Activated CD8-positive, alpha-beta memory T cell treated with anti-CD3 and anti-CD28 coated beads for 48 hours (primary cell): ENCODE measurements at regions not wholly inside any gene's neighbourhood (a gene's known extent, or its start where the extent isn't known, plus 50 kb on each side); places are given as distances from the start of the nearest gene placed in this dataset.
"Not testable (repeated sequence)": the region's sequence is repeated elsewhere in the genome, so short reads cannot be mapped to it uniquely, and the experiment has no call there.

ENCODE experiments used
- DNase-seq, 3 experiments: peaks; one replicate each; pipeline ENCODE4 v3.0.0-alpha.2; 2020; ENCODE audit warnings: low read depth in 2 of 3, low spot score in 2 of 3

- DNase-seq: not testable (repeated sequence)
Observed at GRCh38 chr9:19895578-19895977, 106.7 kb upstream of the SLC24A2 start.

- no peak for DNase-seq
Observed at GRCh38 chr9:19895006-19895405, 106.2 kb upstream of the SLC24A2 start.

DNA sequence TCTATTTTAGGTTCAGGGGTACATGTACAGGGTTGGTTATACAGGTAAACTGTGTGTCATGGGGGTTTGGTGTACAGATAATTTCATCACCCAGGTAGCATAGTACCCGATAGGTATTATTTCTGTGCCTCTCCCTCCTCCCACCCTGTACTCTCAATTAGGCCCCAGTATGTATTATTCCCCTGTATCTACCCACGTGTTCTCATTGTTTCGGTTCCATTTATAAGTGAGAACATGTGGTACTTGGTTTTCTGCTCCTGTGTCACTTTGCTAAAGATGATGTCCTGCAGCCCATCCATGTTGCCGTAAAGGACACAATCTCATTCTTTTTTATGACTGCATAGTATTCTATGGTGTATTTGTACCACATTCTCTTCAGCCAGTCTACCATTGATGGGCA is 96.8 kb upstream of the SLC24A2 start:
- no peak for DNase-seq

DNA sequence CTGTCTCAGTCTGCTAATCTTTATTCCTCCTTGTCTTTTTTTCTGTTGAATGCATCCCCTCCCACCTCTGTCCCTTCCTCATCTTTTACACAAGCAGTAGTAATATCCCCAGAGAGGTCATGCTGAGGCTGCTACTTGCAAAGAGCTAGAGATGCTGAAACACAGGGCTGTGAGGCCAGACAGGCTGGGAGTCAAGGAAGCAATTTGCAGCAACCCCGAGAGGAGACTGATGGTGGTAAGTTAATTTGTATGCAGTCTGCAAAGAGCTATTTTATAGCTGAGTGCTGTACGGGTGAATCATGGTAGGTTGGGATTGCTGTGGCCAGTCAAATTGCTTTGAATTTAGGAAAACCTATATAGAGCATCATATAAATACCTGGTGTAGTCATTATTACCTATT is 90.2 kb upstream of the SLC24A2 start:
- no peak for DNase-seq

GRCh38 chr9:19876569-19877316 is 87.9 kb upstream of the SLC24A2 start:
- DNase-seq: no peak

GRCh38 chr9:19875291-19875920 is 86.6 kb upstream of the SLC24A2 start:
- no peak for DNase-seq

- DNase-seq: not testable (repeated sequence)
Observed at GRCh38 chr9:19873188-19873587, 84.4 kb upstream of the SLC24A2 start.

- no peak for DNase-seq
Observed at GRCh38 chr9:19870988-19871387, 82.2 kb upstream of the SLC24A2 start.

GRCh38 chr9:19840953-19841352 is 52.1 kb upstream of the SLC24A2 start:
- DNase-seq: no peak
